HG03354 (cell line): ENCODE measurements at regions not wholly inside any gene's neighbourhood (a gene's known extent, or its start where the extent isn't known, plus 50 kb on each side); places are given as distances from the start of the nearest gene placed in this dataset.

Experiments
- ATAC-seq: cut with Tn5 transposase; IDR thresholded peaks from one replicate; pipeline ENCODE4 v1.9.1; 2021; ENCODE audit warnings: mild to moderate bottlenecking; ENCODE audit not compliant: unreplicated experiment, poor library complexity, severe bottlenecking

GRCh38 chrX:113586281-113586898 lies 745.8 kb upstream of the AMOT start:
- ATAC-seq = no peak

GRCh38 chrX:113580486-113580885 lies 739.9 kb upstream of the AMOT start:
- ATAC-seq = no peak

- ATAC-seq = no peak
Observed at GRCh38 chrX:113558576-113558975, 717.9 kb upstream of the AMOT start.

- no peak for ATAC-seq
Observed at GRCh38 chrX:113551919-113552318, 711.3 kb upstream of the AMOT start.

- no peak for ATAC-seq
Observed at GRCh38 chrX:113548308-113549015, 707.8 kb upstream of the AMOT start.

- no peak for ATAC-seq
Observed at GRCh38 chrX:113545040-113545439, 704.4 kb upstream of the AMOT start.

GRCh38 chrX:113539599-113540356 lies 699.1 kb upstream of the AMOT start:
- no peak for ATAC-seq

- no peak for ATAC-seq
Observed at GRCh38 chrX:113529426-113530013, 688.9 kb upstream of the AMOT start.

GRCh38 chrX:113522814-113523213 lies 682.2 kb upstream of the AMOT start:
- peak; percentile 99 for ATAC-seq

GRCh38 chrX:113514906-113515305 lies 674.3 kb upstream of the AMOT start:
- ATAC-seq = no peak

- no peak for ATAC-seq
Observed at GRCh38 chrX:113512700-113513395, 672.2 kb upstream of the AMOT start.

- ATAC-seq = no peak
Observed at GRCh38 chrX:113510586-113510985, 670.0 kb upstream of the AMOT start.

GRCh38 chrX:113492895-113493294 lies 652.3 kb upstream of the AMOT start:
- ATAC-seq = no peak

GRCh38 chrX:113473418-113473817 lies 632.8 kb upstream of the AMOT start:
- ATAC-seq = peak; percentile 81

GRCh38 chrX:113473015-113473414 lies 632.4 kb upstream of the AMOT start:
- peak; percentile 65 for ATAC-seq

GRCh38 chrX:113470166-113470565 lies 629.5 kb upstream of the AMOT start:
- no peak for ATAC-seq

GRCh38 chrX:113457719-113458118 lies 617.1 kb upstream of the AMOT start:
- no peak for ATAC-seq

- no peak for ATAC-seq
Observed at GRCh38 chrX:113455582-113455981, 615.0 kb upstream of the AMOT start.

- ATAC-seq = no peak
Observed at GRCh38 chrX:113429011-113429410, 588.4 kb upstream of the AMOT start.

GRCh38 chrX:113422323-113422722 lies 581.7 kb upstream of the AMOT start:
- no peak for ATAC-seq
